ENCODE measurements at regions not wholly inside any gene's neighbourhood (a gene's known extent, or its start where the extent isn't known, plus 50 kb on each side); places are given as distances from the start of the nearest gene placed in this dataset.

DNA sequence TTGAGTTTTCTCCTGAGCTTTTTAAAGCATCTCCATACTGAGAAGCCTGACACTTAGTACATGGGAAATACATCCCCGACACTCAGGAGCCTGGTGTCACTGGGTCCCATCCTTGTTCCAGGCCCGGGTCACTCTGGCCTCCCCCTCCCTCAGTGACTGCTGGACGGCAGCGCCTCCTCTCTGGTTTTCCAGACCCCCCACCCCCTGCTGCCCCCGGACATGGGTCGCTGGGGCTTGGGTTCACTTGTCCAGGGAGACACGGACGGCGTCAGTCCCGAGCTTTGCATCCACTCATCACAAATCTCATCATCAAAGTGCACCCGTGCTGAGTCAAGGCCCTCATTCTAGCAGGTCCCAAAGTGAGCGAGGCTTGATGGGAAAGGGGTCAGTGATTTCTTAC is 243.0 kb downstream of the IRX2 start:
- ChIA-PET POLR2A (ENCODE audit: unreplicated experiment) (no interaction called here), CTCF (no interaction called here)
- H3K4me1 ChIP-seq (ENCODE audit: insufficient read depth, low read length) = no peaks in the 10 kb centered on the region
- H3K27ac ChIP-seq (ENCODE audit: low read length) = no peak overlapping the region
- peaks cover 8% of the 10 kb centered on the region; the same call in 1 of the 2 replicates for H3K27me3 ChIP-seq (ENCODE audit: low read length)
- H4K20me1 ChIP-seq (ENCODE audit: low read length) = no peaks in the 10 kb centered on the region
- no peak overlapping the region for H3K4me2 ChIP-seq (ENCODE audit: low read length)
- BruUV-seq (replicated peaks) = no TSS peak
- H3F3A ChIP-seq (ENCODE audit: low read length, unreplicated experiment) = no peaks in the 10 kb centered on the region
- no peaks in the 10 kb centered on the region for H3K9me3 ChIP-seq (ENCODE audit: low read length)
- H2AFZ ChIP-seq (ENCODE audit: low read length) = no peak overlapping the region
- no peak overlapping the region for H3K4me3 ChIP-seq (ENCODE audit: low read length)
- H3K79me2 ChIP-seq (ENCODE audit: low read length) = no peaks in the 10 kb centered on the region
- DNase-seq (no peak), ATAC-seq (no peak)
- H3K36me3 ChIP-seq (ENCODE audit: low read depth, low read length) = no peaks in the 10 kb centered on the region
- TF ChIP-seq EZH2phosphoT487 (IDR thresholded peaks at IDR 0.05; ENCODE audit: borderline replicate concordance, low read length) (no peak), EZH2 (IDR thresholded peaks at IDR 0.05; ENCODE audit: low read length, unreplicated experiment) (no peak)
- TF ChIP-seq, protein P1, sequence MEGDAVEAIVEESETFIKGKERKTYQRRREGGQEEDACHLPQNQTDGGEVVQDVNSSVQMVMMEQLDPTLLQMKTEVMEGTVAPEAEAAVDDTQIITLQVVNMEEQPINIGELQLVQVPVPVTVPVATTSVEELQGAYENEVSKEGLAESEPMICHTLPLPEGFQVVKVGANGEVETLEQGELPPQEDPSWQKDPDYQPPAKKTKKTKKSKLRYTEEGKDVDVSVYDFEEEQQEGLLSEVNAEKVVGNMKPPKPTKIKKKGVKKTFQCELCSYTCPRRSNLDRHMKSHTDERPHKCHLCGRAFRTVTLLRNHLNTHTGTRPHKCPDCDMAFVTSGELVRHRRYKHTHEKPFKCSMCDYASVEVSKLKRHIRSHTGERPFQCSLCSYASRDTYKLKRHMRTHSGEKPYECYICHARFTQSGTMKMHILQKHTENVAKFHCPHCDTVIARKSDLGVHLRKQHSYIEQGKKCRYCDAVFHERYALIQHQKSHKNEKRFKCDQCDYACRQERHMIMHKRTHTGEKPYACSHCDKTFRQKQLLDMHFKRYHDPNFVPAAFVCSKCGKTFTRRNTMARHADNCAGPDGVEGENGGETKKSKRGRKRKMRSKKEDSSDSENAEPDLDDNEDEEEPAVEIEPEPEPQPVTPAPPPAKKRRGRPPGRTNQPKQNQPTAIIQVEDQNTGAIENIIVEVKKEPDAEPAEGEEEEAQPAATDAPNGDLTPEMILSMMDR (conservative IDR thresholded peaks at IDR 0.05; ENCODE audit: low read depth, low read length) = no peak
- intact Hi-C loops (cut with micrococcal nuclease) = no loop called here
- H3K9me2 ChIP-seq (replicated peaks; ENCODE audit: low read length) = no peaks in the 10 kb centered on the region
- no peak overlapping the region for H3K9ac ChIP-seq (ENCODE audit: low read length)

DNA sequence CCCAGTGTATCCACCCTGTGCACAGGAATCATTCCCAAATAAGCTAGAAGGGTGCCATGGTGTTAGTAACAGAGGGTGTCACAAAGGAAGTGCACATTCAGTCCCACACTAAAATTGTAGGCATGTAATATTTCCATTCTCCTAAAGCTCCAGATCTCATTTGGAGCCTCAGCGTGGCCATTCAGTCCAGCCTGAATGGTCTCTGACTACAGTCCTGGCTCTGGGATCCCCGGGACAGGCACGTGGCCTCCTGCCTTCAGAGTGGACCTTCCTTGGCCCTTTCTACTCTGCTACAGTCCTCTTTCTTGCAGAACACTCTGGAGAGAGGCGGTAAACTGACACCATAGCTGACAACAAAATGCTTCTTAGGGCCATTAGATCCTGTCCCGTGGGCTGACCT is 243.9 kb downstream of the IRX2 start:
- DNase-seq (no peak), ATAC-seq (no peak)
- intact Hi-C loops (cut with micrococcal nuclease) = no loop called here
- Histone ChIP-seq H3K9me2 (replicated peaks; ENCODE audit: low read length) (no peaks in the 10 kb centered on the region), H3K27ac (ENCODE audit: low read length) (no peak overlapping the region), H3K9me3 (ENCODE audit: low read length) (no peaks in the 10 kb centered on the region), H3K4me1 (ENCODE audit: insufficient read depth, low read length) (no peaks in the 10 kb centered on the region), H3K79me2 (ENCODE audit: low read length) (no peaks in the 10 kb centered on the region), H3K27me3 (ENCODE audit: low read length) (peaks cover 8% of the 10 kb centered on the region; the same call in 1 of the 2 replicates), H4K20me1 (ENCODE audit: low read length) (no peaks in the 10 kb centered on the region), H3F3A (ENCODE audit: low read length, unreplicated experiment) (no peaks in the 10 kb centered on the region), H3K9ac (ENCODE audit: low read length) (no peak overlapping the region), H3K4me2 (ENCODE audit: low read length) (no peak overlapping the region), H2AFZ (ENCODE audit: low read length) (no peak overlapping the region), H3K4me3 (ENCODE audit: low read length) (no peak overlapping the region), H3K36me3 (ENCODE audit: low read depth, low read length) (no peaks in the 10 kb centered on the region)
- no peak for TF ChIP-seq EZH2 (IDR thresholded peaks at IDR 0.05; ENCODE audit: low read length, unreplicated experiment)
- TF ChIP-seq EZH2phosphoT487 (IDR thresholded peaks at IDR 0.05; ENCODE audit: borderline replicate concordance, low read length) = no peak
- TF ChIP-seq, protein P1 (conservative IDR thresholded peaks at IDR 0.05; ENCODE audit: low read depth, low read length) = no peak
- no TSS peak for BruUV-seq (replicated peaks)
- ChIA-PET POLR2A (ENCODE audit: unreplicated experiment) (no interaction called here), CTCF (no interaction called here)

DNA sequence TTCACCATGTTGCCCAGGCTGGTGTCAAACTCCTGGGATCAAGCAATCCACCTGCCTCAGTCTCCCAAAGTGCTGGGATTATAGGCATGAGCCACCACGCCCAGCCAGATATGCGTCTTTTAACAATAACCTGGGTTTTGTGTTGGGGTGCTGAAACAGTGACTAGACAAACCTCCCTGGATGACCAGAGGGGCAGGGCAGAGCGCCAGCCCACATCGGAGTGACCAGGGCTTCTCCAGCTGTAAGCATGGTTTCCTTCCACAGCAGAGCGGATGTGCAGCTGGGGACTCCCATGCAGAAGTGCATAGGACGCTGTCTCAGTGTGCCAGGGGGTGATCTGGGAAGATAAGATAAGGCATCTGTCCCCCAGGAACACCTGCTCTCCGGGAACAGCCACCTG is 244.9 kb downstream of the IRX2 start:
- no peaks in the 10 kb centered on the region for H3K79me2 ChIP-seq (ENCODE audit: low read length)
- no peak overlapping the region for H3K4me2 ChIP-seq (ENCODE audit: low read length)
- 0 out of 2 replicates have a peak, but pooled peaks cover 5% of the 10 kb centered on the region for H3K9me3 ChIP-seq (ENCODE audit: low read length)
- no peak overlapping the region for H3K4me3 ChIP-seq (ENCODE audit: low read length)
- no peaks in the 10 kb centered on the region for H4K20me1 ChIP-seq (ENCODE audit: low read length)
- ATAC-seq = no peak
- H3K9me2 ChIP-seq (replicated peaks; ENCODE audit: low read length) = no peaks in the 10 kb centered on the region
- no peak for DNase-seq
- H3K27me3 ChIP-seq (ENCODE audit: low read length) = peaks cover 8% of the 10 kb centered on the region; the same call in 1 of the 2 replicates
- intact Hi-C loops (cut with micrococcal nuclease) = no loop called here
- ChIA-PET CTCF (no interaction called here), POLR2A (ENCODE audit: unreplicated experiment) (no interaction called here)
- H3K9ac ChIP-seq (ENCODE audit: low read length) = no peak overlapping the region
- no peak for TF ChIP-seq EZH2 (IDR thresholded peaks at IDR 0.05; ENCODE audit: low read length, unreplicated experiment)
- H3K27ac ChIP-seq (ENCODE audit: low read length) = no peak overlapping the region
- no peaks in the 10 kb centered on the region for H3K4me1 ChIP-seq (ENCODE audit: insufficient read depth, low read length)
- BruUV-seq (replicated peaks) = no TSS peak
- no peaks in the 10 kb centered on the region for H3F3A ChIP-seq (ENCODE audit: low read length, unreplicated experiment)
- no peak overlapping the region for H2AFZ ChIP-seq (ENCODE audit: low read length)
- no peaks in the 10 kb centered on the region for H3K36me3 ChIP-seq (ENCODE audit: low read depth, low read length)
